ENCODE measurements at regions not wholly inside any gene's neighbourhood (a gene's known extent, or its start where the extent isn't known, plus 50 kb on each side); places are given as distances from the start of the nearest gene placed in this dataset.

GRCh38 chr3:144875211-144875610, 903.6 kb downstream of the DIPK2A start:
- TF ChIP-seq CTCF (IDR thresholded peaks at IDR 0.05) (no peak), POLR2A (IDR thresholded peaks at IDR 0.05) (no peak), POLR2AphosphoS5 (IDR thresholded peaks at IDR 0.05) (no peak)
